ENCODE measurements at regions not wholly inside any gene's neighbourhood (a gene's known extent, or its start where the extent isn't known, plus 50 kb on each side); places are given as distances from the start of the nearest gene placed in this dataset.

DNA sequence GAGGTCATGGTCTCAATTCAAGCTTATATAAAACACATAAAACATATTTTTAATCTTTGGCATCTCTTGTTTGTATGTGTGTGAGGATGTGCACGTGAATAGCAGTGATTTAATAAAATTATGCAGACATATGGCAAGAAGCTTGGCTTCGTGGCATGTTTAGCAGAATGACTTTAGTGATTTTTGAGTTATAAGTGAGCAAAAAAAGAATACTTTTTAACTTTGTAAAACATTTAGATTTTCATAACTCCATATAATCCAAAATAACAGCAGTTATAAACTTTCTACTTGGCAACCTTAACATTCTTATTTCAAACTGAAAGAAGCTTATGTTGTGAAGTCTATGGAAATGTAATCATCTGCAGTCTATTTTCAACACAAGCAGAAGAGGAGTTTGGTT, 120.6 kb downstream of the SLITRK1 start:
- no peak for TF ChIP-seq EZH2 (IDR thresholded peaks at IDR 0.05; ENCODE audit: borderline replicate concordance, insufficient read depth, low read depth, low read length, poor library complexity, severe bottlenecking)
- TF ChIP-seq CTCF (IDR thresholded peaks at IDR 0.05): no peak
